ENCODE measurements at regions not wholly inside any gene's neighbourhood (a gene's known extent, or its start where the extent isn't known, plus 50 kb on each side); places are given as distances from the start of the nearest gene placed in this dataset.
"Not testable (repeated sequence)": the region's sequence is repeated elsewhere in the genome, so short reads cannot be mapped to it uniquely, and the experiment has no call there.

DNA sequence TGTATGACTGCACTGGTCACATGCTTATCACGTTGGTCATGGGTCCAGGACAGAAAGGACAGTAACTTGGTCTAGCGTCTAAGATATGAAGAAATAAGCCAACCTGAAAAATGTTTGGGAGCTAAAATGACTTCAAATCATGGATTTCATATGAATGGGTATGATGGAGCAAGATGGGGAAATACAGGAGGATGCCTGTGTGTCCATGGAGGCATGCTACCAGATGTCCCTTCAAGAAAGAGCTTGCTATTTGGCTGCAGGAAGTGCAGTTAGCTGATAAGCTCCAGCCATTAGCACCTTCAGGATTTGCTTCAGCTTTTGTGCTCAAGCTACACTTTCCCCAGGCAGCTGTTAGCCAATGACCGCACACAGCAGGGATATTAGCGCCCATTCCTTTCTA lies 164.6 kb upstream of the THBS1 start:
- no peak for DNase-seq (ENCODE audit: low read depth)

DNA sequence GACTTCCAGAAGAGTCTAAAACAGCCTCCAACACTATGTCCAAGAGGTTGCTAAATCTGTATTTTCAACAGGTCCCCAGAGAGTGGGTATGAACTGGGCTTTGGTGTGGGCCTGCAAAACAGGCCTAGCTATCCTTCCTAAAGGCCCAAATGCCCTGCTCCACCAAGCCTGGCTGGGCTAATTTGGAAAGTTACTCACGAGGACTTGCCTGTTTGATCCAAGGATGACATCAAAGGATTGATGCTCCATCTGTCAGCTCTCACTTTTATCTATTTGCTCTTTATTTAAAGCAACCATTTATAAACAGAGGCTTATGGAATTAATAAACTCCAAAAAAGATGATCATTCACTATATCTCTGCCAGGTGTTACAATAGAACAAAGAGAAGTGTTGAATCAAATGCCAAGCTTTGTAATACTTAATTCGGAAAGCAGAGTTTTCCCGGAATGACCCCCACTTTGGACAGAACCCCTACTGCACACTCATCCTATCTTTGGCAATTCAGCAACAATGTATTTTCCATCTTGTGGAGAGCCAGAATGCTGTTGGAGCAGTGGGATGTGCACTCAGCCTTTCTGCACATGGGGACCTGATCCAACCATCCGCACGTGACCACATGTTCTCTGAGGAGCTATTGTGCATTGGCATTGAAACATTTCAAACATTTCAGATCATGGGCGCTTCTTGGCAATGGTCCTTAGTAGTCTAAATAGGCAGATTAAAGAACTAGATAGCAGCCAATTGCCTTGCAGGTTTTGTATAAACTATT lies 163.3 kb upstream of the THBS1 start:
- no peak for DNase-seq (ENCODE audit: low read depth)

DNA sequence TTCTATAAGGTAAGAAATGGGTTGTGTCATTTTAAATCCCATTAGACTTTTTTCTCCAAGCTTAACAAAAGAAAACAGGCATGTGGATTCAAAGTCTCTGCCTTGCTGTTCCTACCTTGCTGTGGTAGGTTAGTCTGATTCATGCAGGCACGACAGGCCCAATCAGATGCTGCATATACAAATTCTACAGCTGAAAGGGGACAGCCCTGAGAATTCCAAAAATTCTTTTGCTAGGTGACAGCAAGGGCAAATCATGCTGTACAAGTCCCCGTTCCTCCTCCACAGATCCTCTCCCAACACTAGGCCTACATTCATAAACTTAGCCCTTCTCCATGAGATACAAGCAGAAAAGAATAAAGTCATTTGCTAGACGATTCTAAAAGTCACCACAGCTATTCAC lies 161.2 kb upstream of the THBS1 start:
- no peak for DNase-seq (ENCODE audit: low read depth)

DNA sequence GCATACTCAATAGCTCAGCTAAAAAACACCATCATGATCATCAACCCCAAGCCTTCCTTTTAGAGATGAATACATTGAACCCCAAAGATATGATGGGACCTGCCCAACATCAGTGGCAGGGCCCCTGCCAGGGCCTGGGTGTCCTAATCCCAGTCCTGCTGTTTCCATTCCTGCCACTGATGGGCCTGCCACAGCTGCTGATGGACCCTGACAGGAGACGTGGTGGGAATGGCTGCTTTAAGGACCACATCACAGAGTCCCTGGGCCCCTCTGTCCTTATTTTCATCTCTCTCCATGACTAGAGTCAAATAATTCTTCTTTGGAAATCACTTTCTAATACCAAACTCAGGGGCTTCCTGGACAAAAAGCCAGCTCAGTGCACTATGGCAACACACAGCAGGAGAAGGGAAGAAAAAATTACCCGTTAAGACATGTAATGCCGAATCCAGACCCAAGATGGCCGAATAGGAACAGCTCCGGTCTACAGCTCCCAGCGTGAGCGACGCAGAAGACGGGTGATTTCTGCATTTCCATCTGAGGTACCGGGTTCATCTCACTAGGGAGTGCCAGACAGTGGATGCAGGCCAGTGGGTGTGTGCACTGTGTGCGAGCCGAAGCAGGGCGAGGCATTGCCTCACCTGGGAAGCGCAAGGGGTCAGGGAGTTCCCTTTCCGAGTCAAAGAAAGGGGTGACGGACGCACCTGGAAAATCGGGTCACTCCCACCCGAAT lies 160.6 kb upstream of the THBS1 start:
- DNase-seq (ENCODE audit: low read depth): not testable (repeated sequence)

- not testable (repeated sequence) for DNase-seq (ENCODE audit: low read depth)
These were observed 160.1 kb upstream of the THBS1 start for GRCh38 chr15:39420853-39421192.

GRCh38 chr15:39426552-39427532 lies 154.0 kb upstream of the THBS1 start:
- DNase-seq (ENCODE audit: low read depth): no peak

DNA sequence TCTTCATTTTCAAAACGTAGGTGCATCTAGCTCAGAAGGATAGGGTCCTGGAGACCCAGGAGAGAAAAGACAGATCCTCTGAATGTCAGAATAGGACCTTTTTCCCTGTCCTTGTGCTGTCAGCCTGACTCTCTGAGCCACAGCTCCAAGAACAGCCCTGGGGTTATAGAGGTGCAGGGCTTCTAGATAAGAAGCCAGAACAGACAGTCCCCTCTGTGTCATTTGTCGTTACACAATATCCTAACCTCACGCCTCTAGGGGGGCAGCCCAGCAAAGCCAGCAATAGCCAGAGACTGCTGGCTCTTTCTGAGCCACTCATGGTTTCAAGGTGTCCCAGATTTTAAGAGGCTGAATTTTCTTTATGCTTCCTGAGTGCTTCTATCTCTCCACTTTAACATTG lies 153.2 kb upstream of the THBS1 start:
- DNase-seq (ENCODE audit: low read depth): no peak

GRCh38 chr15:39429898-39430357 lies 151.0 kb upstream of the THBS1 start:
- no peak for DNase-seq (ENCODE audit: low read depth)

DNA sequence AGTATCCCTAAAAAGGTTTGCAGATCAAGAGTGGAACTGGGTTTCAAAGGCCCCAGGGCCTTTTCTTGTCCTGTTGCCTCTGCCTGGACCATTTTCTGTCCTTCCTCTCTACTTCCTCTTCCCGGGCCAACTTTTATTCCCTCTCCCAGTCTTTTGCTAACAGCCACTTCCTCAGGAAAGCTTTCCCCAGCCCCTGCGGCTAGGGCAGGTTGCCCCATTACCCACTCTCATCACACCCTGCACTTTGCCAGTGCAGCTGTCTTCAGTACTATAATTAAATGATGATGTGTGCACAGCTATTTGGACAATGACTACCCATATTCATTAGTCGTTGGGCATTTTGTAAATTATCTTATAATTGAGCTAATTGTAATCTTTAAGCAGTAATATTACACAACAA lies 150.5 kb upstream of the THBS1 start:
- DNase-seq (ENCODE audit: low read depth): no peak

DNA sequence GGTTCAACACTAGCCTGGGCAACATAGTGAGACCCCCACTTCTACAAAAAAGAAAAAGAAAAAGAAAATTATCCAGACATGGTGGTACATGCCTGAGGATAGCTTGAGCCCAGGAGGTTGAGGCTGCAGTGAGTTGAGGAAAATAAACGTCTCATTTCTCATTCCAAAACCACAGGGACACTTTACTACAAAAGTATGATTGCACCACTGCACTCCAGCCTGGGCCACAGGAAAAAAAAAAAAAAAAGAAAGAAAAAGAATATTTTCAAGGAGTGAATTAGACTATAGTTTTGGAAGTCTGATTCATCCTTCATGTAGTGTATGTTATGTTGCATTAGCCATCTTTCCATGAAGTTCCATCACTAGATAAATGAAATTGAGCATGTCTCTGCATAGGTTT lies 149.5 kb upstream of the THBS1 start:
- no peak for DNase-seq (ENCODE audit: low read depth)

DNA sequence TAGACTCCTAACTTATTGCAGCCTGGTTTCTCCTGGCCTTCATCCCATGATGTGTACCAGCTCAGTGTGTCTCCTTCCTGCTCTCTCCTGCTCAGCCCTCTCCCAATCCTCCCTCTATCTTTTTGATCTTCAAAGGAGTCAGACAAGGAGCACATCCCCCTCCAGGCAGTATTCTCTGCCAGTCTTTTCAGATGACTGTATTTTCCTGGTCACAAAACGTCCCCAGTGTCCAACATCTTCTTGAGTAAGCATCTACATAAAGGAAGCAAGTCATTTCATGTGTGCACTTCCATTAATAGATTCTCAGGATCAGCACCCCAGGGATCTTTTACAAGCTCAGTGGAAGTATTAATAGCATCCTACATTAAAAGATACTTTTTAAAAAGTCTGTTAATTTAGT lies 148.9 kb upstream of the THBS1 start:
- no peak for DNase-seq (ENCODE audit: low read depth)

- no peak for DNase-seq (ENCODE audit: low read depth)
These were observed 147.9 kb upstream of the THBS1 start for GRCh38 chr15:39432912-39433348.

DNA sequence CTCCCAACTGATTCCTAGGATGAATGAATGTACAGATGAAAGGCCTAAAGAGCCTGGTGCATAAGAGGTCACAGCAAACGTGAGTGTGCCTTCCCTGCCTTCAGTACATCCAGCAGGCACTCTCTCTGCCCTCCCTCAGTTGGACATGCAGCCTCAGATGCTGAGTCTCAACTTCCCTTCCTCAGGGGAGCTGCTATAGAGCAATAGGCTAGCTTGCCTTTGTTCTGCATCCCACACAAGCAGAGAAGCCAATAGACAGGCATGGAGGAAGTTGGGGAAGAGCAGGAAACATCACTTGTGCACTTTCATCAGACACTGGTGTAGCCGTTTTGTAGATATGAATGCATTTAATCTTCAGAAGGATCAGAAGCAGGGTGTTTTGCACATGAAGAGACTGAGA lies 147.5 kb upstream of the THBS1 start:
- no peak for DNase-seq (ENCODE audit: low read depth)

DNA sequence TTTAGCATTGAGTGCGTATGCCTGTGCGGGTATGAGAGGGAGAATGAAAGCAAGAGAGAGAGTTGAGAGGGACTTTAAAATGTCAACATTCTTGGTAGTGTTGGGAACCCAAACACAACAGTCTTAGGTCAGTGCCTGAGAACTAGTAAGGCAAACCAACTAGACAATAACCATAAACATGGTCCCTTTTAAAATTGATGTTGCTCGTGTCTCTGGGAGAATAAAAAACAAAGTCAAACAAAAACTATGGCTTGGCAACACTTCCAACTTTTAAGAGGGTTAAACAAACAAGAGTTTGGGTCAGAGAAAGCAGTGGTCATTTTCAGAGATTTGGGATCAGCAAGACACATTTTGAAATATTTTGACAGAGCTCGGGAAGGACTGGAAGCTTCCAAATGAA lies 146.7 kb upstream of the THBS1 start:
- no peak for DNase-seq (ENCODE audit: low read depth)

DNA sequence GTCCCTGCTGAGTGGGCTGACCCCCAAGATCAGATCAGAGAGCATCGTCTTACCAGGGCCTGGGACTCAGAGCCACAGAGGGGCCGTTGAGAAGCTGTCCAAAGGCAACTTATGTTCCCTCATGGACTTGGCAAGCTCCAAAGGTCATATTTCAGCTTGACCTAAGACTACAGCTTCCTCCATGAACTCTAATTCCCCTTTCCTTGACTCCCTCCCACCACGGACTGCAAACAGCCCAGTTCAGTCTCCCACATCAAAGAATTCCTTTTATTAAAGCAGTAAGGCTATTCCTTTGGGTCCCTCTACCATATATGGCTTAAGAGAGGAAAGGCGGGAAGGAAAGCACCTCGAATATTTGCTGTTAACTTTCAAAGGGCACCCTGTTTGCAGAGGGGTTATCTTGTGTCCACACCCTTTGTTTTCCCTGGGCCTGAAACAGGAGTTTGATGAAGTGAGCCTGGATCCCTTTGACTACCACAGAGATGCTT lies 146.1 kb upstream of the THBS1 start:
- no peak for DNase-seq (ENCODE audit: low read depth)

DNA sequence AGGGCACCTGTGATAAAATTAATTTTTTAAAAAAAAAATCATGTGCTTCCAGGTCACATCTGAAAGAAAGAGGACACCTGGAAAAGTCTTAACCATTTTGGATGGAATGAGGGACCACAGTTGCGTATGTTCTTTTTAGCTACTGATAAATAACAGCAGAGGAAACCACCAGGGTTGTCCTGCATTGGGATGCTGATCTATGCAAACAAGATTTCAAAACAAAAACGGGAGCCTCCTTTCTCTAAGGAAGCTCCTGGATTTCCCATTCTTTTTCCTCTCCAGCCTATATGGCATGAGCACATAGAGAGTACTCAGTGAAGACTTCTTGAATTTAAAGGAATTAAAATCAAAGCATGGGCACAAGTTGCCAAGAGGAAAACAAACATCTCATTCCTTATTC lies 145.6 kb upstream of the THBS1 start:
- DNase-seq (ENCODE audit: low read depth): no peak

DNA sequence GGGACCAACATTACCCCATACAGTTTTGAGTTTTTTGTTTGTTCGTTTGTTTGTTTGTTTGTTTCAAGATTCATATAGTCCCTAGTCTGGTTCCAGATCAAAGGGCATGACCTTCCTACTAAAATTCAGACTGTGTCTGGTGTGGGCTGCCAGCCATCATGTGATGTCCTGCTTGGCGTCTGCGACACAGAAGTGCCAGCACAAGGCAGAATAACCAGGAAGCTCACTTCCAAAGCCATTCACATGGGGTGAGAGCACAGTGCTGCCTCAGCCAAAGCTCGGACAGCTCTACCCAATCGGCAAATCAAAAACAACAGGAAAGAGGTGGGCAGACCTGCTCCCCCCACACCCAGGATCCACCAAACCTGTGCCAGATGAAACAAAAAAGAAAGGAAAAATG lies 142.6 kb upstream of the THBS1 start:
- DNase-seq (ENCODE audit: low read depth): no peak

GRCh38 chr15:39438799-39439592 lies 141.9 kb upstream of the THBS1 start:
- no peak for DNase-seq (ENCODE audit: low read depth)

DNA sequence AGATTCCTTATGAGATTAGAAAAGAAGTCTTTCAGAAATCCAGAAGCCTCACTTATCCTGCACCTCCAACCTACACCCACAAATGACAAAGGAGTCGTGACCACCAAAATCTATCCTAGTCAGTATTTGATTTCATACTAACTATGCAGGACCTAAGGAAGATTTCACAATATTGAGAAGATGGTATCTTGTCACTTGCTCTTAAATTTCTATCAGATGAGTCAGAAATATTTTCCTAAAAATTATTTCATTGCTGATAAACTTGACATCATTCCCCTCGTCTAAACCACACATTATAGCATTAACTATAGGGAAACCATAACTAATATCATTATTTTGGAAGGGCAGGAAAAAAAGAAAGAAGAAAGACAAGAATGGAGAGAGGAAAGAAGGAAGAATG lies 138.0 kb upstream of the THBS1 start:
- DNase-seq (ENCODE audit: low read depth): no peak

- DNase-seq (ENCODE audit: low read depth): no peak
These were observed 137.1 kb upstream of the THBS1 start for GRCh38 chr15:39443659-39444219.
